HG02798 (cell line): ENCODE measurements at regions not wholly inside any gene's neighbourhood (a gene's known extent, or its start where the extent isn't known, plus 50 kb on each side); places are given as distances from the start of the nearest gene placed in this dataset.

ENCODE experiments used
- ATAC-seq: cut with Tn5 transposase; IDR thresholded peaks from one replicate; pipeline ENCODE4 v1.9.1; 2021; ENCODE audit warnings: mild to moderate bottlenecking; ENCODE audit not compliant: unreplicated experiment, poor library complexity

GRCh38 chr3:165459924-165460835, 264.0 kb upstream of the SLITRK3 start:
- ATAC-seq, result no peak

DNA sequence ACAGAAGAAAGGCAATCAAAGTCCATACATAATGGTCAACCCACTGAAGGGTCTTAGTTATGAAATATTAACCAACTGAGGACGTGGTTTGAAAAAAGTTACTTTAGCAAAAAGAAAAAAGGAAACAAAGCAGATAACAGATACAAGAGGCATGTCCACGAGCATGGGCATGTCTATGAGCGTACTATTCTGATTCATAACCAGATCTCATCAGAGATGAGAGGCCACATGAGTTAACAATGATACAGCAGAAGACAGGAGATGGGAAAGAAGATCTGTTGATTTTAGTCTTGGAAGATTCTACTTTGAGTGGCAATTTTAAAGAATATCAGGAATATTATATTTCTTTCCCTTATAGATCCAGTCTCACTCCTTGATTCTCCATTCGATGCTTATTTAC, 262.9 kb upstream of the SLITRK3 start:
- ATAC-seq, result no peak

DNA sequence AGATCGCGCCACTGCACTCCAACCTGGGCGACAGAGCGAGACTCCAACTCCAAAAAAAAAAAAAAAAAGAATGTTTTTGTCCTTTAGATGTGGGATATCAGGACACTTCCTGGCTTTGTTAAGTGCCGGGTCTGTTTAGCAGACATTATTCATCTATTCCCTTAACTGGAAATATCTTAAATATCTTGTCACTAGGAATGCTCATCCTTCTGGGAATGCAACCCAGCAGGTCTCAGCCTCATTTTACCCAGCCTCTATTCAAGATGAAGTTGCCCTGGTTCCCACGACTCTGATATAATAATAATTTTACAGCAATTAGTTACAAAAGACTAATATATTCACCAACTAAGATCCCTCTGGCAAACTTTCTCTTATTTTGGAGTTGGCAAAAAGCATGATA, 260.9 kb upstream of the SLITRK3 start:
- no peak for ATAC-seq

GRCh38 chr3:165455793-165456192, 259.6 kb upstream of the SLITRK3 start:
- no peak for ATAC-seq

DNA sequence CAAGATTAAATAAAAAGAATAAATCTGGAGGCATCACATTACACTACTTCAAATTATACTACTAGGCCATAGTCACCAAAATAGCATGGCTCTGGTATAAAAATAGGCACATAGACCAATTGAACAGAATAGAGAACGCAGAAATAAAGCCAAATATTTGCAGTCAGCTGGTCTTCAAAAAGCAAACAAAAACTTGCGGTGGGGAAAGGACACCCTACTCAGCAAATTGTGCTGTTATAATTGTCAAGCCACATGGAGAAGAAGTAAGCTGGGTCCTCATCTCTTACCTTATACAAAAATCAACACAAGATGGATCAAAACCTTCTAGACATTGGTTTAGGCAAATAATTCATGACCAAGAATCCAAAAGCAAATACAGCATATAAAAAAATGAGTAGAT, 259.2 kb upstream of the SLITRK3 start:
- no peak for ATAC-seq

- no peak for ATAC-seq
Observed at GRCh38 chr3:165451371-165452070, 255.3 kb upstream of the SLITRK3 start.

GRCh38 chr3:165446555-165446954, 250.4 kb upstream of the SLITRK3 start:
- ATAC-seq, result no peak

DNA sequence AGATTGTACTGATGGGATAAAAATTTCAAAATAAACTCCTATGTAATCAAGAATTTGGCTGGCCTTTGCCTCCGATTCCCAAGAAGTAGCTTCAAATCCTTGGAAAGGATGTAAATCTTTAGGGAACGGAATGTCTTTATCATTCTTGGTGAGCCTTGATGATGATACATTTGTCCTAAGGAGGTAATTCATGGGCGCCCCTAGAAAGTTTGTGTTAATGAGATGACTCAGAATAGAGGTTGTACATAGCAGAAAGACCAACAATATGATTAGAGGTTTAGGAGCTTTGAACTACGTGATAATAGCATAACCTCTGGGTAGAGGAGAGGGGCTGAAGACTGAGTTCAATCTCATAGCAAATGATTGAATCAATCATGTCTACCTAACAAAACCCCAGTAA, 248.6 kb upstream of the SLITRK3 start:
- no peak for ATAC-seq

DNA sequence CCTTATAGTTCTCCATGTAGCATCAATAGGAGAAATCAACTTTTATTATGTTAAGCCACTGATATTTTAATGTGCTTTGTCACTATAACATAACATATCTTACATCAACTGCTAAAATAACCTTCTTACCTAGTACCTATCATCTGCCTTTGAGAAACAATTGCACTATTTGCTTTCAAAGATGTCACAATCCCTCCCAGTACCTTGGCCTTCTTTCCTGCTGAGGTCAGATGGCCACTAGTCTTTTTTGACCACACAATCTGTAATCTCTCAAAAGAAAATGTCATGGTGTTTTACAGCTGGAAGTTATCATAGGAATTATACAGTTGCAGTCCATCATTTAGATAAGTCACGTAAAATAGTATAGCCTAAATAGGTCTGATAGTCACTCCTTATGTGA, 247.5 kb upstream of the SLITRK3 start:
- ATAC-seq, result no peak

DNA sequence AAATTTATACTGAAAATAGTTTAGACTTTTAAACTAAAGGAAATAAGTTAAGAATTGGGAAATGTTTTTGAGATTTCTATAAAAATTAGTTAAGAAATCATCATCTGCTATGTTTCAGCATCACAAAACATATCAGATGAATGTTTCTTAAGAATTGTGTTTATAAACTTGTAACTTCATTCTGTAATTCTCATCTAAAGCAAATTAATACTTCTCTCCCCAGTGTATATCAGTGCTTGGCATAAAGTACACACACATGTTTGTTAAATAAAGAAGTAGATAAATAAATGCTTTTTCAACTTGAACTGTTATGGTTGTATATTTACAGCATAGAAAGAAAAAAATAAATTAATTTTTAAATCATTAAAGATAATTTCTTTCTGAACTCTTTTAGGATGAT, 245.9 kb upstream of the SLITRK3 start:
- no peak for ATAC-seq

DNA sequence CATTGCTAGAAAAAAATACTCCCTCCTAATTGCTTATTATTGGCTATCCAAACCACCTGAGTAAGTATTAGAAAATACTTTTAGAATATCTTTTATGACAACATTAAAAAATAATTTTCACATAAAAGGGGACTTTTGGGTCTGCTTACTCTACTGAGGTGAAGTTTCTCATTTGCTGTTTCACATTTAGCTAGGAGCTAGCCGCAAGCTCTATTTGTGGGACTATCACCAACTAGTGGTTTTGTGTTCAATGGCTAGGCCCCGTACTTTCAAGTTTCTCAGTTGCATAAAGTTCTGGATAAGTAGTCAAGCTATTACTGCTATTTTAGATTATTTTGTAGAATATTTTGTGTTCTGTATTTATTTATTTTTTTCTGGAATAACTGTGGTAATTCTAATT, 244.2 kb upstream of the SLITRK3 start:
- ATAC-seq, result peak; percentile 77

- no peak for ATAC-seq
Observed at GRCh38 chr3:165439765-165440164, 243.6 kb upstream of the SLITRK3 start.

GRCh38 chr3:165434516-165434915, 238.3 kb upstream of the SLITRK3 start:
- ATAC-seq, result no peak

DNA sequence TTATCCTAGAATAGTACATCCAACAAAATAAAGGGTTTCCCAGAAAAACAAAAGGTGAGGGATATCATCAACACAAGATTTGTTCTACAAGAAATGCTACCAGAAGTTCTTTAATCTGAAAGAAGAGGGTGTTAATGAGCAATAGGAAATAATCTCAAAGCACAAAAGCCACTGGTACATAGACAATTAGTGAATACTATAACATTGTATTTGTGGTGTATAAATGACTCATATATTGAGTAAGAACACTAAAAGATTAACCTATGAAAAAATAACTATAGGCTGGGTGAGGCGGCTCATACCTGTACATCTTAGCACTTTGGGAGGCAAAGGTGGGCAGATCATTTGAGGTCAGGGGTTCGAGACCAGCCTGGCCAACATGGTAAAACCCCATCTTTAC, 210.2 kb upstream of the SLITRK3 start:
- no peak for ATAC-seq

DNA sequence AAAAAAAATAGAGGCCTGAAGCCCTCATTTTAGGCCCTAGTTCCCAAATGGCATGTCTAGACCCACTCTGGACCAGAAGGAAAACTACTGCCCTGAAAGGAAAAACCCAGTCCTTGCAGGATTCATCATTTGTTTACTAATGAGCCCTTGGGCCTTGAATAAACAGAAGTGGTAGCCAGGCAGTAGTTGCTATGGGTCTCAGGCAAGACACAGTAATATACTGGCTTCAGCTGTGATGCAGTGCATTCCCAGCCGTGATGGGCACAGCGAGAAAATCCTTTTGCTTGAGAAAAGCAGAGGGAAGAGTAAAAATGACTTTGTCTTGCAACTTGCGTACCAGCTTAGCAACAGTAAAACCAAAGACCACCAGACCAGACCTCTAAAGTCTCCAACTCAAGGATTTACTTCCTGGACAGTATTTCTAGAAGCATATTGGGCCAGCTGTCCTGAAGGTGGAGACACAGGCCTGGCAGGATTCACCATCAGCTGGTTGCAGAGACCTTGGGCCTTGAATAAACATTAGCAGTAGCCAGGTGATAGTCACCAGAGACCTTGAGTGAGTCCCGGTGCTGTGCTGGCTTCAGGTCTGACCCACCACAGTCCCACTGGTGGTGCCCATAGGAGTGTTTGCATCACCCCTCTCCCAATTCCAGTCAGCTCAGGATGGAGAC, 208.3 kb upstream of the SLITRK3 start:
- no peak for ATAC-seq

DNA sequence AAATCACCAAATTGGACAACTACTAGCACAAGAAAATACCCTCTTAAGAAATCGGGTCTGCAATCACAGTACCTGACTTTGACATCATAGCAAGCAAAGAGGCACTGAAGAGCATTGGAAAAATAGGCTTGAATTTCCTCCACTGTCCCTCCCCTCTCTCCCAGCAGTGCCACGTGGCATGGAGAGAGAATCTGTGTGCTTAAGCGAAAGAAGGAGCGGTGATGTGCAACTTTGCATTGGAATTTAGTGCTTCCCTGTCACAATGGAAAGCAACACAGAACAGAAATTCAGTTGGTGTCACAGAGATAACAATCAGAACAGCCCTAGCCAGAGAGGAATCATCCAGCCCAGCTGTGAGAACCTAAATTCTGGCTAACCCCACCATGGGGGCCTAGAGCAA, 207.5 kb upstream of the SLITRK3 start:
- no peak for ATAC-seq

DNA sequence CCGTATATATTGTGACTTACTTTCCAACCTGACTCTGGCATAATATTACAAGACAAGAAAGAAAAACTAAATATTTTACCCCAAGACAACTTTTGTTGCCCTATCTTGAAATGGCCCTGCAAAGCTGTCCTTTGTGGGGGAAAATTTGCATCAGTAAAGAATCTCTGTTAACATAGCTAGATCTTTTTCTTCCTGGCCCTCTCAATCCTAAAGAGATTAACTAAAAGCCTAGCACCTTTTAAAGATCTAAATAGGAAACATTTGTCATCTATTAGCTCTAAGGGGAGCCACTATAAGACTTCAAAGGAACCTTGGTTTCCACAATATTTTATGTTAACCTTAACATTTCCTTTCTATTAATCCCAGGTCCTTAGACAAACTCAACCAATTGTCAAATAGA, 199.0 kb upstream of the SLITRK3 start:
- ATAC-seq, result no peak

DNA sequence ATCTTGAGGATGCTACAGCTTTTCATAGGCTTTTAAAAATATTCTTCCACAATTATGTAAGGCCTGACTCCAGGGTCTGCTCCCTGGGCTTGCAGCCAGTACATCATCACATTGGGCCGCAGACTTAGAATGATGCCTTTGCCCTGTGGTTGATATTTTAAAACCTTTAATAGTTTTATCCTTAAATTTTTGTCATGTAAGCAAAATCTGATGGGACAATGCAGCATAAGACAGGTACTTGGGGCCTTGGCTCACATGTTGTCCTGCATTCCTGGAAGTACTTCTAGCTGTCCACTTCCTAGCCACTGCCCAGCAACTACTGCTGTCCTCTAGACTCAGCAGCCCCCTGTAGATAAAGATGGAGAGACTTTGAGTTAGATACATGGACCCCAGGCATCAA, 197.3 kb upstream of the SLITRK3 start:
- no peak for ATAC-seq

GRCh38 chr3:165390166-165390565, 194.0 kb upstream of the SLITRK3 start:
- ATAC-seq, result no peak

DNA sequence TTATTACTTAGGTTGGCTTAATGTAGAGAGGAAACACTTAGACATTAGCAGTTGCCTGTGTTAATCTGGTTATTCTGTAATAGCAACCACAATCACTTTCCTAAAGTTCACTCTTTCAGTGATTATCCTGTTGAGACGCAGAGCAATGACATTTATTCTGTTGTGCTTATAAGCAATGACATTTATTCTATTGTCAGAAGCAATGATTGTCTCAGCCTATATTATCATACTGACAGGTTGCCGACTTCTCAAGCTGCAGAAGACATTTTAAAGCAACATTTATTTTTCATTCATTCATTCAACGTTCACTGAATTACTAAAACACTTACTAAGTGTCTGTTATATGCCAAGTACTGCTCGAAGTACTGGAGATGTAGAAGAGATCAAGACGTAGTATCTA, 193.5 kb upstream of the SLITRK3 start:
- no peak for ATAC-seq

DNA sequence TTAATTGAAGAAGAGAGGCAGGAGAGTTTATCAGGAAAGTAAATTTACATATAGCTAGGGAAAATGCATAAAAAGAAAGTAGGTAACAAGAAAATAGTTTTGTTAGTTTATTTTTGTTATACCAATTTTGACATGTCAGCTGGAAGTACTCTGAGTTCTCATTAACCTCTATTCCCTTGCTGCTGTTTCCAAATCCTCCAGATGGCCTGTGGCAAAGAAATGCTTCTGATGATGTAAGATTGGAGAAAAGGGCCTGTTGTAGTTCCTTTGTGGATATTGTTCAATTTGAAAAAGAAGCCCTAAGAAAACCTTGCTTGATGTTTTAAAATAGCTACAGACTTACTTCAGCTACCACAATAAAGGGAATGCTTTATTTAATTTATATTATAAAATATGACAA, 192.9 kb upstream of the SLITRK3 start:
- no peak for ATAC-seq
